NAMALWA (cell line): ENCODE measurements at regions not wholly inside any gene's neighbourhood (a gene's known extent, or its start where the extent isn't known, plus 50 kb on each side); places are given as distances from the start of the nearest gene placed in this dataset.

Experiments used
- DNase-seq: peaks from one replicate; pipeline ENCODE4 v3.0.0-alpha.2; 2015; ENCODE audit warnings: low spot score

GRCh38 chr17:79539944-79540705 is 70.7 kb downstream of the RBFOX3 start:
- no peak for DNase-seq

- DNase-seq: no peak
These were observed 72.6 kb downstream of the RBFOX3 start for GRCh38 chr17:79538291-79538690.

- no peak for DNase-seq
These were observed 73.2 kb downstream of the RBFOX3 start for GRCh38 chr17:79537686-79538085.

GRCh38 chr17:79537061-79537460 is 73.8 kb downstream of the RBFOX3 start:
- no peak for DNase-seq

GRCh38 chr17:79536212-79536840 is 74.5 kb downstream of the RBFOX3 start:
- no peak for DNase-seq

- DNase-seq: no peak
These were observed 75.2 kb downstream of the RBFOX3 start for GRCh38 chr17:79535728-79536025.

GRCh38 chr17:79534851-79535727 is 75.8 kb downstream of the RBFOX3 start:
- no peak for DNase-seq

GRCh38 chr17:79534111-79534510 is 76.7 kb downstream of the RBFOX3 start:
- no peak for DNase-seq

GRCh38 chr17:79533116-79533515 is 77.7 kb downstream of the RBFOX3 start:
- DNase-seq: no peak

- DNase-seq: no peak
These were observed 78.6 kb downstream of the RBFOX3 start for GRCh38 chr17:79532107-79532790.

GRCh38 chr17:79531191-79532095 is 79.4 kb downstream of the RBFOX3 start:
- no peak for DNase-seq

GRCh38 chr17:79530361-79531105 is 80.3 kb downstream of the RBFOX3 start:
- no peak for DNase-seq

- DNase-seq: no peak
These were observed 81.2 kb downstream of the RBFOX3 start for GRCh38 chr17:79529661-79530081.

GRCh38 chr17:79528592-79529125 is 82.2 kb downstream of the RBFOX3 start:
- DNase-seq: no peak

- DNase-seq: no peak
These were observed 83.5 kb downstream of the RBFOX3 start for GRCh38 chr17:79527306-79527705.

- DNase-seq: no peak
These were observed 84.8 kb downstream of the RBFOX3 start for GRCh38 chr17:79525793-79526677.

- no peak for DNase-seq
These were observed 86.4 kb downstream of the RBFOX3 start for GRCh38 chr17:79524213-79525187.

- DNase-seq: no peak
These were observed 88.4 kb downstream of the RBFOX3 start for GRCh38 chr17:79522414-79522813.
